HG03135 (cell line): ENCODE measurements at regions not wholly inside any gene's neighbourhood (a gene's known extent, or its start where the extent isn't known, plus 50 kb on each side); places are given as distances from the start of the nearest gene placed in this dataset.
"Not testable (repeated sequence)": the region's sequence is repeated elsewhere in the genome, so short reads cannot be mapped to it uniquely, and the experiment has no call there.

Experiments
- ATAC-seq: cut with Tn5 transposase; IDR thresholded peaks from one replicate; pipeline ENCODE4 v1.9.1; 2021; ENCODE audit warnings: mild to moderate bottlenecking, moderate library complexity; ENCODE audit not compliant: unreplicated experiment

- not testable (repeated sequence) for ATAC-seq
These were observed 69.1 kb downstream of the ZNF518B start for GRCh38 chr4:10388146-10388545.

DNA sequence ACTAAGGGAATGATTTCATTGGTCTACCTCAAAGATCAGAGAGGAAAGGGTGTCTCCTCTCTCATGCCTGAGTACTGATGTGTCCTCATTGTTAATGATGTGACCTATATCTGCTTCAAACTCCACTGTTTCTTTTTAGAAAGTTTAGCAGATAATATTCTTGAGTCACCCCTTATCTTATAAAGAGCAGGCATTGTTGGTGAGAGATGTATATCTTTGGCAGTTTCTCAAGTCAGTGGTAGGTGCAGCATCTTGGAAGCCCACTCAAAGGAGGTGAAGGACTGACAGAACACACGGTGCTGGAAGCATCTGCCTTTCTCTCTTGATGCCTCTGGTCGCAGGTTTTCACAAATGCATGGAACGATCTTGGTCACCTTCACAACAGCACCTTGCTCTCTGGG, 71.2 kb downstream of the ZNF518B start:
- no peak for ATAC-seq

DNA sequence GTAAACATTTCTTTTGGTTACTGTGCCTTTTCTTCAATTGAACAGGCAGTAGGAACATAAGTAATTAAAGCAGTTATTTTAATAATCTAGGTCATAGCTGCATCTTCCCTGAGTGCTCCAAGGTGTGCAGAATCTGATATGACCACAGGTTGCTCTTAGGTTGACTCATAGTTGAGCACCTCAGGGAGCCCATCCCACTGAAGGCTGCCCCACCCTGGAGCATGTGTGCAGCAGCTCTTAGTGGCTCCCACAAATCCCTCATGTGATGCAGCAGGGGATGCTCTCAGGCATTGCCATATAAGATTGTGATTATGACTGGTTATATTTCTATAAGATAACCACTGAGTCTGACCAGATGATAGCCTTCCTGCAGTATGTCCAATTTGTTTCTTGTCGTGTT, 72.3 kb downstream of the ZNF518B start:
- no peak for ATAC-seq

- no peak for ATAC-seq
These were observed 73.8 kb downstream of the ZNF518B start for GRCh38 chr4:10383417-10383816.

GRCh38 chr4:10382171-10382570, 75.1 kb downstream of the ZNF518B start:
- not testable (repeated sequence) for ATAC-seq

DNA sequence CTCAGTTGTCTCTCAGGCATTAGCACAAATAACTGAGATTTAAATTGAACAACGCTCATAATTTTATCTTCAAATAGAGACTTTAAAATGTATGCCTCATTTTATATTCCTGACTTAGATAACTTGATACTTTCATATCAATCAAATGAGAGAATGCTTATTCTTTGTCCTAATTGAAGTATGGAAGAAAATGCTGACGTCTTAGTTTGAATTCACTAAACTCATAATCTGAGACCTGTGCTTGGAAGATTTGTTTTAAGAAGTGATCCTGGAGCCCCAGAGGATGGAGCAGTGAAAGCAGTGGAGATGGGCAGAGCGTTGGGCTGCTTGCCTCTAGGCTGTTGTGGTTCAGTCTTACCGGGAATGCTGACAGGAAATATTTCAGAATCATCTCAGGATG, 76.1 kb downstream of the ZNF518B start:
- ATAC-seq, result no peak

GRCh38 chr4:10380735-10381134, 76.5 kb downstream of the ZNF518B start:
- no peak for ATAC-seq

- no peak for ATAC-seq
These were observed 85.3 kb downstream of the ZNF518B start for GRCh38 chr4:10371869-10372471.

- ATAC-seq, result no peak
These were observed 86.1 kb downstream of the ZNF518B start for GRCh38 chr4:10371121-10371520.

GRCh38 chr4:10369517-10369916, 87.7 kb downstream of the ZNF518B start:
- no peak for ATAC-seq

GRCh38 chr4:10366628-10367027, 90.6 kb downstream of the ZNF518B start:
- no peak for ATAC-seq

DNA sequence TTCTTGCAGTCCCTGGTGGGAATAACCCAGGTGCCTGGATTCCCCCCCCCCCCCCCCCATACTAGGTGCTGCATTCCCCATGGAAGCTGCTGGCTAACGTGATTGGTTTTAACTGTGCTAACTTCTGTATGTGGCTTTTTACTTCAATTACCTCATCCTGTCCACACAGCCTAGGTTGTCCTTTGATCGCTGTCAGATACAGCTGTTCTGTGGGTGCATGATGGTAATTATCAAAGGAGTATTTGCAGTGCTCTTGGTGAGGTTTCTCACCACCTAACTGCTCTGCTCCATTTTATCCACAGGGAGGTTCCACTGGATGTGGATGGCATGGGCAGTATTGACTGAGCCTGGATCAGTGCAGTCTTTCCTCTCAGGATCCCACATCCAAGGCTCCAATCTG, 93.0 kb downstream of the ZNF518B start:
- no peak for ATAC-seq

GRCh38 chr4:10354746-10355145, 102.5 kb downstream of the ZNF518B start:
- no peak for ATAC-seq

- ATAC-seq, result no peak
These were observed 103.0 kb downstream of the ZNF518B start for GRCh38 chr4:10354225-10354624.

- no peak for ATAC-seq
These were observed 104.1 kb downstream of the ZNF518B start for GRCh38 chr4:10353110-10353509.

- ATAC-seq, result no peak
These were observed 109.0 kb downstream of the ZNF518B start for GRCh38 chr4:10348241-10348640.

GRCh38 chr4:10347815-10348214, 109.4 kb downstream of the ZNF518B start:
- ATAC-seq, result no peak

- ATAC-seq, result no peak
These were observed 109.9 kb downstream of the ZNF518B start for GRCh38 chr4:10347281-10347795.

DNA sequence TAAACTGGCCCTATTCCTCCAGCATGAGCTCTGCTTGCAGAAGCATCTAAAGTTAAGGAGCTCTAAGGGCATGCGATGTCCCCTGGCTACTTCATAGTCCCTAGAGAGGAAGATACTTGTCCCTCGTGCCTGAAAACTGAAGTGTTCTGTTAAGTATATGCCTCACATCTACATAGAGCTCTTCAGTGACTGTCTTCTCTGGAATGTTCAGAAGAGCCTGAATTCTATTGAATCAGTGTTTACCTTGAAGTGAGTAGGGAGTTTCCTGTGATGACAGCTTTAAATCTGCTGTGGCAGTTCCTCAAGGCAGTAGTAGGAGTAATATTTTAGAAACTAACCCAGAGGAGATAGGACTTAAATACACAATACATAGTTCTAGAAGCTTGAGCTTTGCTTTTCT, 111.2 kb downstream of the ZNF518B start:
- no peak for ATAC-seq

GRCh38 chr4:10345381-10345784, 111.8 kb downstream of the ZNF518B start:
- ATAC-seq, result no peak

GRCh38 chr4:10344824-10345223, 112.4 kb downstream of the ZNF518B start:
- no peak for ATAC-seq

GRCh38 chr4:10343656-10344055, 113.6 kb downstream of the ZNF518B start:
- no peak for ATAC-seq

DNA sequence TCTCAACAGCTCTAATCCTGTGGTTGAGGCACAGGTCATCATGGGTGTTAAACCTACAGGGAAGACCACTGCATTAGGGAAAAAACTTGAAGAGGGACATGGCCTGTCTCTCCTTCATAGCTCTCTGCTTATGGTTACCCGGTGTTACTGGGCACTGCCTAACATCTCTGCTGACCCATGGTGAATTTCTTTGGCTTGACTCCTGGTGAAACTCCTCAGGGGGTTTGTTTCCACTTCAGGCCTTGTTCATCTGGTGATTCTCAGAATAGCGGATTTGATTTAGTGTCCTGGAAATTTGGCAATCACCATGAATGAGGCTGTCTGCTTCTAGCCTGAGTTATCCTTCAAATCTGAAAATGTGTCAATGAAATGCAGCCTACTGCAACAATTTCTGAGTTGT, 114.4 kb downstream of the ZNF518B start:
- ATAC-seq, result no peak
